HepG2 (cell line): ENCODE measurements at regions not wholly inside any gene's neighbourhood (a gene's known extent, or its start where the extent isn't known, plus 50 kb on each side); places are given as distances from the start of the nearest gene placed in this dataset.

Experiments
- ARHGAP35 ChIP-seq: sonication (generic); formaldehyde crosslinking; IDR thresholded peaks from 2 replicates; pipeline ENCODE4 v1.9.0; 2022; ENCODE audit warnings: mild to moderate bottlenecking, inconsistent platforms, moderate library complexity, missing genetic modification reagents, borderline replicate concordance
- ATRX ChIP-seq: sonication (generic); formaldehyde crosslinking; IDR thresholded peaks from 2 replicates; pipeline ENCODE4 v1.4.0; 2020; ENCODE audit warnings: missing genetic modification reagents, borderline replicate concordance
- MXD4 ChIP-seq: IDR thresholded peaks from 2 replicates; pipeline ENCODE4 v1.6.1; 2016; ENCODE audit warnings: mild to moderate bottlenecking, missing biosample characterization, missing genetic modification reagents
- PHF5A ChIP-seq: IDR thresholded peaks from one replicate; pipeline ENCODE4 v1.6.1; 2018; ENCODE audit warnings: low read depth, missing genetic modification reagents; ENCODE audit not compliant: unreplicated experiment
- RBFOX2 ChIP-seq: fragments of 200-400 bp; formaldehyde crosslinking; IDR thresholded peaks from 2 replicates; pipeline ENCODE4 v1.6.1; 2017; ENCODE audit warnings: low read depth, mild to moderate bottlenecking, low read length
- TARDBP ChIP-seq: sonication (generic); formaldehyde crosslinking; IDR thresholded peaks from 2 replicates; pipeline ENCODE4 v1.8.0; 2022; ENCODE audit warnings: mild to moderate bottlenecking, missing genetic modification reagents
- TGIF2 ChIP-seq: IDR thresholded peaks from 2 replicates; pipeline ENCODE4 v1.6.1; 2016; ENCODE audit warnings: control low read depth, missing compliant biosample characterization
- ZNF143 ChIP-seq: sonication (generic); formaldehyde crosslinking; IDR thresholded peaks from 2 replicates; pipeline ENCODE4 v1.4.0; 2020; ENCODE audit warnings: missing genetic modification reagents
- ZNF350 ChIP-seq: sonication (generic); formaldehyde crosslinking; IDR thresholded peaks from 2 replicates; pipeline ENCODE4 v1.4.0; 2020; ENCODE audit warnings: mild to moderate bottlenecking, low read depth, missing genetic modification reagents, borderline replicate concordance
- ZNF614 ChIP-seq: IDR thresholded peaks from 2 replicates; pipeline ENCODE4 v1.6.1; 2018; ENCODE audit warnings: missing biosample characterization, missing genetic modification reagents, inconsistent platforms, borderline replicate concordance
- ZNF703 ChIP-seq: sonication (generic); formaldehyde crosslinking; IDR thresholded peaks from 2 replicates; pipeline ENCODE4 v1.5.1; 2020; ENCODE audit warnings: missing genetic modification reagents, mild to moderate bottlenecking, moderate library complexity, borderline replicate concordance
- ZNF746 ChIP-seq: sonication (generic); formaldehyde crosslinking; IDR thresholded peaks from 2 replicates; pipeline ENCODE4 v1.8.0; 2022; ENCODE audit warnings: mild to moderate bottlenecking, missing genetic modification reagents
- TF ChIP-seq, protein P1 (sequence below): sonication (generic); formaldehyde crosslinking; IDR thresholded peaks from 2 replicates; pipeline ENCODE4 v1.8.0; 2022; ENCODE audit warnings: missing genetic modification reagents, low read depth, mild to moderate bottlenecking, borderline replicate concordance
- TF ChIP-seq, protein P2 (sequence below): sonication (generic); formaldehyde crosslinking; IDR thresholded peaks from 2 replicates; pipeline ENCODE4 v1.5.0; 2020; ENCODE audit warnings: mild to moderate bottlenecking, missing genetic modification reagents
- TF ChIP-seq, protein P3 (sequence below): sonication (generic); formaldehyde crosslinking; IDR thresholded peaks from 2 replicates; pipeline ENCODE4 v1.4.0; 2020; ENCODE audit warnings: missing genetic modification reagents
- TF ChIP-seq, protein P4 (sequence below): sonication (generic); formaldehyde crosslinking; IDR thresholded peaks from 2 replicates; pipeline ENCODE4 v1.8.0; 2022; ENCODE audit warnings: mild to moderate bottlenecking, missing genetic modification reagents, moderate library complexity
- TF ChIP-seq, protein P5 (sequence below): sonication (generic); formaldehyde crosslinking; IDR thresholded peaks from 2 replicates; pipeline ENCODE4 v1.8.0; 2022; ENCODE audit warnings: low read depth, missing genetic modification reagents
- TF ChIP-seq, protein P6 (sequence below): sonication (generic); formaldehyde crosslinking; IDR thresholded peaks from 2 replicates; pipeline ENCODE4 v1.8.1; 2023; ENCODE audit warnings: mild to moderate bottlenecking, moderate library complexity, missing genetic modification reagents
- TF ChIP-seq, protein P7 (sequence below): sonication (generic); formaldehyde crosslinking; IDR thresholded peaks from 2 replicates; pipeline ENCODE4 v1.8.1; 2023; ENCODE audit warnings: missing genetic modification reagents, mild to moderate bottlenecking, borderline replicate concordance

DNA sequence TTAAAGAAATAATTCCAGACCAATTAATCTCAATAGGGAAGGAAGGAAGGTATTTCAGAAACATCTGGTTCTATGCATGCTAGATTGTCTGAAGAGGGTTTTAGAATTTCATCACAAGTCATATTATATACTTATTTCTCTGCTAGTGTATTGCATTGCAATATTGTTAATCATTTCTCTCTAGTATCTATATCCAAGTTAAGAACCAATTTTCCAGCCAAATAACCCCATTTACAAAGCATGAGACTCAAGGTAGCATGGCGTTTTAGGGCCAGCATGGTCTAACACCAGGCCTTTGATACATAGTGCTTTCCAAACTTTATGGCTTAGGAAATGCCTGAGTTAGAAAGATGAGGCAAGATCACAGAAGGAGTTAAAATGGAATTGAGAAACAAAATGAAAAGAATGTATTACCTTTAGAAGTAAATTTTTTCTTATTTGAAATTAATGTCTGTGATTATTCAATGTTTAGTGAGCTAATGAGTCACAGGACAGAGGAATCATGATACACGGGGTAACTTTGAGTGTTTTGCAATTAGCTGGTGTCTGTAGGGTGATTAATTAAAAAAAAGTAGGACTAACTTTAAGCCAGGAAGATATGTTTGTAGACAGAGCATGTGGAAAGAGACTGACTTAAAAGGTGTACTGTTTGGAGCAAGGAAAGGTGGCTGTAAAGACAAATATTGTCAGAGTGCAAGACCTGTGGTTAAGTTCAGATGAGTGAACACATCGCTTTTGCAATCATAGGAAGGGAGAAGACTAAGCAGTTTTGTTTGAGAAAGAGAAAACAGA lies 1006.2 kb upstream of the CITED2 start (continued):
- TF ChIP-seq, protein P1, sequence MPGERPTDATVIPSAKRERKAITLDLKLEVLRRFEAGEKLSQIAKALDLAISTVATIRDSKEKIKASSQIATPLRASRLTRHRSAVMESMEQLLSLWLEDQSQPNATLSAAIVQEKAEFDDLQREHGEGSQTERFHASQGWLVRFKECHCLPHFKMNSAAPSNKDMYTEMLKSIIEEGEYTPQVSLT (CRISPR knock-in tag): no peak
- TF ChIP-seq TARDBP (CRISPR knock-in tag): peak; percentile 83; the same call in 1 of the 2 replicates
- TF ChIP-seq, protein P2, sequence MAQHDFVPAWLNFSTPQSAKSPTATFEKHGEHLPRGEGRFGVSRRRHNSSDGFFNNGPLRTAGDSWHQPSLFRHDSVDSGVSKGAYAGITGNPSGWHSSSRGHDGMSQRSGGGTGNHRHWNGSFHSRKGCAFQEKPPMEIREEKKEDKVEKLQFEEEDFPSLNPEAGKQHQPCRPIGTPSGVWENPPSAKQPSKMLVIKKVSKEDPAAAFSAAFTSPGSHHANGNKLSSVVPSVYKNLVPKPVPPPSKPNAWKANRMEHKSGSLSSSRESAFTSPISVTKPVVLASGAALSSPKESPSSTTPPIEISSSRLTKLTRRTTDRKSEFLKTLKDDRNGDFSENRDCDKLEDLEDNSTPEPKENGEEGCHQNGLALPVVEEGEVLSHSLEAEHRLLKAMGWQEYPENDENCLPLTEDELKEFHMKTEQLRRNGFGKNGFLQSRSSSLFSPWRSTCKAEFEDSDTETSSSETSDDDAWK (CRISPR knock-in tag): no peak
- TF ChIP-seq, protein P3, sequence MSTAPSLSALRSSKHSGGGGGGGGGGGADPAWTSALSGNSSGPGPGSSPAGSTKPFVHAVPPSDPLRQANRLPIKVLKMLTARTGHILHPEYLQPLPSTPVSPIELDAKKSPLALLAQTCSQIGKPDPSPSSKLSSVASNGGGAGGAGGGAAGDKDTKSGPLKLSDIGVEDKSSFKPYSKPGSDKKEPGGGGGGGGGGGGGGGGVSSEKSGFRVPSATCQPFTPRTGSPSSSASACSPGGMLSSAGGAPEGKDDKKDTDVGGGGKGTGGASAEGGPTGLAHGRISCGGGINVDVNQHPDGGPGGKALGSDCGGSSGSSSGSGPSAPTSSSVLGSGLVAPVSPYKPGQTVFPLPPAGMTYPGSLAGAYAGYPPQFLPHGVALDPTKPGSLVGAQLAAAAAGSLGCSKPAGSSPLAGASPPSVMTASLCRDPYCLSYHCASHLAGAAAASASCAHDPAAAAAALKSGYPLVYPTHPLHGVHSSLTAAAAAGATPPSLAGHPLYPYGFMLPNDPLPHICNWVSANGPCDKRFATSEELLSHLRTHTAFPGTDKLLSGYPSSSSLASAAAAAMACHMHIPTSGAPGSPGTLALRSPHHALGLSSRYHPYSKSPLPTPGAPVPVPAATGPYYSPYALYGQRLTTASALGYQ (CRISPR knock-in tag): peak; percentile 85
- TF ChIP-seq, protein P4, sequence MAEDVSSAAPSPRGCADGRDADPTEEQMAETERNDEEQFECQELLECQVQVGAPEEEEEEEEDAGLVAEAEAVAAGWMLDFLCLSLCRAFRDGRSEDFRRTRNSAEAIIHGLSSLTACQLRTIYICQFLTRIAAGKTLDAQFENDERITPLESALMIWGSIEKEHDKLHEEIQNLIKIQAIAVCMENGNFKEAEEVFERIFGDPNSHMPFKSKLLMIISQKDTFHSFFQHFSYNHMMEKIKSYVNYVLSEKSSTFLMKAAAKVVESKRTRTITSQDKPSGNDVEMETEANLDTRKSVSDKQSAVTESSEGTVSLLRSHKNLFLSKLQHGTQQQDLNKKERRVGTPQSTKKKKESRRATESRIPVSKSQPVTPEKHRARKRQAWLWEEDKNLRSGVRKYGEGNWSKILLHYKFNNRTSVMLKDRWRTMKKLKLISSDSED: no peak
- no peak for TF ChIP-seq ARHGAP35
- TF ChIP-seq ZNF350: no peak
- no peak for TF ChIP-seq MXD4 (CRISPR knock-in tag)
- no peak for TF ChIP-seq ZNF703 (CRISPR knock-in tag)
- TF ChIP-seq ATRX (CRISPR knock-in tag): no peak
- TF ChIP-seq, protein P5, sequence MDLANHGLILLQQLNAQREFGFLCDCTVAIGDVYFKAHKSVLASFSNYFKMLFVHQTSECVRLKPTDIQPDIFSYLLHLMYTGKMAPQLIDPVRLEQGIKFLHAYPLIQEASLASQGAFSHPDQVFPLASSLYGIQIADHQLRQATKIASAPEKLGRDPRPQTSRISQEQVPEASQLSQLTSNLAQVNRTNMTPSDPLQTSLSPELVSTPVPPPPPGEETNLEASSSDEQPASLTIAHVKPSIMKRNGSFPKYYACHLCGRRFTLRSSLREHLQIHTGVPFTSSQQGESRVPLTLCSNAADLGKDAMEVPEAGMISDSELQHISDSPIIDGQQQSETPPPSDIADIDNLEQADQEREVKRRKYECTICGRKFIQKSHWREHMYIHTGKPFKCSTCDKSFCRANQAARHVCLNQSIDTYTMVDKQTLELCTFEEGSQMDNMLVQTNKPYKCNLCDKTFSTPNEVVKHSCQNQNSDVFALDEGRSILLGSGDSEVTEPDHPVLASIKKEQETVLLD (CRISPR knock-in tag): no peak
- TF ChIP-seq ZNF143: no peak
- TF ChIP-seq ZNF614 (CRISPR knock-in tag): peak; percentile 66; the same call in 1 of the 2 replicates
- TF ChIP-seq, protein P6, sequence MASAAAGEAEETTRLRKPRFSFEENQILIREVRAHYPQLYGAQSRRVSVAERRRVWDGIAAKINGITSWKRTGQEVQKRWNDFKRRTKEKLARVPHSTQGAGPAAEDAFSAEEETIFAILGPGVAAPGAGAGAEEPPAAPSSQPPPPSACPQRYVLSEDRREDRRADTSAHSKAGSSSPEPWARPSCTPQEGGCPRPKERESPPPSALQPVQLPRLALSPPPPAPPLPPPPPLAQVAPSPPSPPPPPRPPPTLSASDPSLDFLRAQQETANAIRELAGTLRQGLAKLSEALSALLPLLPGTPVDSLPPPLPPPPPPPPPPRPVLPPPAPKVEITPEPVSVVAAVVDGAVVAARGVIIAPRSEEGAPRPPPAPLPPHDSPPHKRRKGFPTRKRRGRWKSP (CRISPR knock-in tag): no peak; the same call in 1 of the 2 replicates
- no peak for TF ChIP-seq RBFOX2
- TF ChIP-seq TGIF2 (CRISPR knock-in tag): peak; percentile 57; the same call in 1 of the 2 replicates
- TF ChIP-seq ZNF746: no peak
- TF ChIP-seq, protein P7, sequence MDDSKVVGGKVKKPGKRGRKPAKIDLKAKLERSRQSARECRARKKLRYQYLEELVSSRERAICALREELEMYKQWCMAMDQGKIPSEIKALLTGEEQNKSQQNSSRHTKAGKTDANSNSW: no peak
- no peak for TF ChIP-seq PHF5A
